ENCODE measurements at regions not wholly inside any gene's neighbourhood (a gene's known extent, or its start where the extent isn't known, plus 50 kb on each side); places are given as distances from the start of the nearest gene placed in this dataset.
"Not testable (repeated sequence)": the region's sequence is repeated elsewhere in the genome, so short reads cannot be mapped to it uniquely, and the experiment has no call there.

- Histone ChIP-seq H3K18ac (ENCODE audit: low read length) (no peak overlapping the region), H3K36me3 (replicated peaks in 1 of 2; ENCODE audit: control insufficient read depth in 2 of 2, insufficient read depth in 2 of 2, low read length in 2 of 2) (no peaks in the 10 kb centered on the region), H2AFZ (ENCODE audit: low read length) (no peak overlapping the region), H3K23ac (ENCODE audit: low read depth, low read length, poor library complexity) (no peak overlapping the region), H2BK12ac (ENCODE audit: low read length) (no peak overlapping the region), H3K14ac (ENCODE audit: low read length) (no peak overlapping the region), H4K91ac (ENCODE audit: low read depth, low read length, poor library complexity) (no peak overlapping the region), H3K4me3 (ENCODE audit: low read length in 2 of 2) (no peak overlapping the region), H3K9ac (ENCODE audit: low read depth, low read length, poor library complexity) (no peak overlapping the region), H2BK5ac (ENCODE audit: low read length) (no peak overlapping the region), H2AK5ac (ENCODE audit: low read depth, low read length) (no peak overlapping the region), H3K4me2 (ENCODE audit: insufficient read depth, low read length, poor library complexity, severe bottlenecking) (no peak overlapping the region), H3K27ac (replicated peaks; ENCODE audit: low read length) (no peak overlapping the region), H3K27me3 (ENCODE audit: control insufficient read depth in 3 of 3, insufficient read depth in 3 of 3, low read depth in 1 of 3, low read length in 3 of 3) (no peaks in the 10 kb centered on the region), H3K9me3 (replicated peaks in 1 of 2; ENCODE audit: control insufficient read depth in 2 of 2, insufficient read depth in 1 of 2, low read depth in 1 of 2, low read length in 2 of 2) (no peaks in the 10 kb centered on the region), H3K4me1 (ENCODE audit: control insufficient read depth in 2 of 2, insufficient read depth in 1 of 2, low read depth in 1 of 2, low read length in 2 of 2) (no peaks in the 10 kb centered on the region), H4K8ac (ENCODE audit: low read depth, low read length) (no peak overlapping the region), H3K79me1 (ENCODE audit: low read depth, low read length) (no peaks in the 10 kb centered on the region), H2BK120ac (ENCODE audit: low read depth, low read length) (no peak overlapping the region), H2BK15ac (ENCODE audit: low read length) (no peak overlapping the region), H3K4ac (ENCODE audit: low read length) (no peak overlapping the region)
- DNase-seq (ENCODE audit: low spot score) = no peak
- WGBS, 2 donors (ENCODE audit: extremely low coverage in 2 of 2, insufficient read length in 2 of 2, insufficient replicate concordance in 1 of 2) = no CpG with 5 or more reads among the region's 6 CpGs
Measured at GRCh38 chrY:16644270-16644800, 1235.7 kb downstream of the CDY2B start.

DNA sequence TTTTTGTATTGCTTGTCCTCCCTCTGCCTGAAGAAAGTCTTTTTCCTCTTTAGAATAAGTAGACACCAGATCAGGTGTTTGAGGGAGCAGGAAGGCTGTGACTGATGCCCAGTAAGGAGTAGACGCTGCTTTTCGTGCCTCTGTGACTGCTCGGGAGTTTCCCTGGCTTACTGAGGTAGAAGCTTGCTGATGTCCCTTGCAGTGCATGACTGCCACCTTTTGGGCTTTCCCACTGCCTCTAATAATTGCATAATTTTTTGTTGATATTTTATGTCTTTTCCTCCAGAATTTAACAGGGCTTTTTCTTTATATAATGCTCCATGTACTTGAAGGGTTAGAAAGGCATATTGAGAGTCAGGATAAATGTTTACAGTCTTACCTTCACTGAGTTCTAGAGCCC lies 1240.2 kb downstream of the CDY2B start:
- no peaks in the 10 kb centered on the region for H3K27me3 ChIP-seq (ENCODE audit: control insufficient read depth in 3 of 3, insufficient read depth in 3 of 3, low read depth in 1 of 3, low read length in 3 of 3)
- no peak overlapping the region for H3K4me3 ChIP-seq (ENCODE audit: low read length in 2 of 2)
- H2BK120ac ChIP-seq (ENCODE audit: low read depth, low read length) = no peak overlapping the region
- H4K91ac ChIP-seq (ENCODE audit: low read depth, low read length, poor library complexity) = no peak overlapping the region
- H3K23ac ChIP-seq (ENCODE audit: low read depth, low read length, poor library complexity) = no peak overlapping the region
- H3K9me3 ChIP-seq (replicated peaks in 1 of 2; ENCODE audit: control insufficient read depth in 2 of 2, insufficient read depth in 1 of 2, low read depth in 1 of 2, low read length in 2 of 2) = no peaks in the 10 kb centered on the region
- H3K4me1 ChIP-seq (ENCODE audit: control insufficient read depth in 2 of 2, insufficient read depth in 1 of 2, low read depth in 1 of 2, low read length in 2 of 2) = no peaks in the 10 kb centered on the region
- H2BK12ac ChIP-seq (ENCODE audit: low read length) = no peak overlapping the region
- no peak overlapping the region for H3K14ac ChIP-seq (ENCODE audit: low read length)
- H3K27ac ChIP-seq (replicated peaks; ENCODE audit: low read length) = no peak overlapping the region
- H4K8ac ChIP-seq (ENCODE audit: low read depth, low read length) = no peak overlapping the region
- H3K36me3 ChIP-seq (replicated peaks in 1 of 2; ENCODE audit: control insufficient read depth in 2 of 2, insufficient read depth in 2 of 2, low read length in 2 of 2) = no peaks in the 10 kb centered on the region
- no peak overlapping the region for H2AFZ ChIP-seq (ENCODE audit: low read length)
- DNase-seq (ENCODE audit: low spot score) = no peak
- no peak overlapping the region for H2BK15ac ChIP-seq (ENCODE audit: low read length)
- no peaks in the 10 kb centered on the region for H3K79me1 ChIP-seq (ENCODE audit: low read depth, low read length)
- H3K18ac ChIP-seq (ENCODE audit: low read length) = no peak overlapping the region
- H3K9ac ChIP-seq (ENCODE audit: low read depth, low read length, poor library complexity) = no peak overlapping the region
- WGBS, 2 donors (ENCODE audit: extremely low coverage in 2 of 2, insufficient read length in 2 of 2, insufficient replicate concordance in 1 of 2) = no CpG with 5 or more reads among the region's 3 CpGs
- H3K4me2 ChIP-seq (ENCODE audit: insufficient read depth, low read length, poor library complexity, severe bottlenecking) = no peak overlapping the region
- H2AK5ac ChIP-seq (ENCODE audit: low read depth, low read length) = no peak overlapping the region
- H2BK5ac ChIP-seq (ENCODE audit: low read length) = no peak overlapping the region
- no peak overlapping the region for H3K4ac ChIP-seq (ENCODE audit: low read length)

GRCh38 chrY:16638743-16639142 lies 1241.3 kb downstream of the CDY2B start:
- not testable (repeated sequence) for H4K91ac ChIP-seq (ENCODE audit: low read depth, low read length, poor library complexity); H2BK15ac ChIP-seq (ENCODE audit: low read length); H3K4me2 ChIP-seq (ENCODE audit: insufficient read depth, low read length, poor library complexity, severe bottlenecking); H3K79me1 ChIP-seq (ENCODE audit: low read depth, low read length); H2BK12ac ChIP-seq (ENCODE audit: low read length); H3K27me3 ChIP-seq (ENCODE audit: control insufficient read depth in 3 of 3, insufficient read depth in 3 of 3, low read depth in 1 of 3, low read length in 3 of 3); H2BK120ac ChIP-seq (ENCODE audit: low read depth, low read length); H3K4me1 ChIP-seq (ENCODE audit: control insufficient read depth in 2 of 2, insufficient read depth in 1 of 2, low read depth in 1 of 2, low read length in 2 of 2); H3K9ac ChIP-seq (ENCODE audit: low read depth, low read length, poor library complexity); H3K18ac ChIP-seq (ENCODE audit: low read length); DNase-seq (ENCODE audit: low spot score); H3K4me3 ChIP-seq (ENCODE audit: low read length in 2 of 2); H3K4ac ChIP-seq (ENCODE audit: low read length); H3K9me3 ChIP-seq (replicated peaks in 1 of 2; ENCODE audit: control insufficient read depth in 2 of 2, insufficient read depth in 1 of 2, low read depth in 1 of 2, low read length in 2 of 2); H3K27ac ChIP-seq (replicated peaks; ENCODE audit: low read length); H2BK5ac ChIP-seq (ENCODE audit: low read length); H2AK5ac ChIP-seq (ENCODE audit: low read depth, low read length); H2AFZ ChIP-seq (ENCODE audit: low read length); H3K36me3 ChIP-seq (replicated peaks in 1 of 2; ENCODE audit: control insufficient read depth in 2 of 2, insufficient read depth in 2 of 2, low read length in 2 of 2); H3K23ac ChIP-seq (ENCODE audit: low read depth, low read length, poor library complexity); H3K14ac ChIP-seq (ENCODE audit: low read length); H4K8ac ChIP-seq (ENCODE audit: low read depth, low read length)

- no peak overlapping the region for H3K4me2 ChIP-seq (ENCODE audit: insufficient read depth, low read length, poor library complexity, severe bottlenecking)
- no peak overlapping the region for H2BK5ac ChIP-seq (ENCODE audit: low read length)
- H2BK15ac ChIP-seq (ENCODE audit: low read length) = no peak overlapping the region
- H3K14ac ChIP-seq (ENCODE audit: low read length) = no peak overlapping the region
- H3K36me3 ChIP-seq (replicated peaks in 1 of 2; ENCODE audit: control insufficient read depth in 2 of 2, insufficient read depth in 2 of 2, low read length in 2 of 2) = no peaks in the 10 kb centered on the region
- no CpG with 5 or more reads among the region's 4 CpGs for WGBS, 2 donors (ENCODE audit: extremely low coverage in 2 of 2, insufficient read length in 2 of 2, insufficient replicate concordance in 1 of 2)
- no peak overlapping the region for H2AK5ac ChIP-seq (ENCODE audit: low read depth, low read length)
- no peaks in the 10 kb centered on the region for H3K79me1 ChIP-seq (ENCODE audit: low read depth, low read length)
- no peak overlapping the region for H3K27ac ChIP-seq (replicated peaks; ENCODE audit: low read length)
- H4K8ac ChIP-seq (ENCODE audit: low read depth, low read length) = no peak overlapping the region
- DNase-seq (ENCODE audit: low spot score) = no peak
- H3K18ac ChIP-seq (ENCODE audit: low read length) = no peak overlapping the region
- no peaks in the 10 kb centered on the region for H3K27me3 ChIP-seq (ENCODE audit: control insufficient read depth in 3 of 3, insufficient read depth in 3 of 3, low read depth in 1 of 3, low read length in 3 of 3)
- H2BK12ac ChIP-seq (ENCODE audit: low read length) = no peak overlapping the region
- H3K4me1 ChIP-seq (ENCODE audit: control insufficient read depth in 2 of 2, insufficient read depth in 1 of 2, low read depth in 1 of 2, low read length in 2 of 2) = no peaks in the 10 kb centered on the region
- no peak overlapping the region for H2BK120ac ChIP-seq (ENCODE audit: low read depth, low read length)
- H4K91ac ChIP-seq (ENCODE audit: low read depth, low read length, poor library complexity) = no peak overlapping the region
- no peak overlapping the region for H2AFZ ChIP-seq (ENCODE audit: low read length)
- no peak overlapping the region for H3K9ac ChIP-seq (ENCODE audit: low read depth, low read length, poor library complexity)
- no peak overlapping the region for H3K4me3 ChIP-seq (ENCODE audit: low read length in 2 of 2)
- no peak overlapping the region for H3K4ac ChIP-seq (ENCODE audit: low read length)
- H3K23ac ChIP-seq (ENCODE audit: low read depth, low read length, poor library complexity) = no peak overlapping the region
- H3K9me3 ChIP-seq (replicated peaks in 1 of 2; ENCODE audit: control insufficient read depth in 2 of 2, insufficient read depth in 1 of 2, low read depth in 1 of 2, low read length in 2 of 2) = no peaks in the 10 kb centered on the region
Measured at GRCh38 chrY:16636254-16636653, 1243.8 kb downstream of the CDY2B start.

All from neuronal stem cell (in vitro differentiated cells).